ENCODE measurements at regions not wholly inside any gene's neighbourhood (a gene's known extent, or its start where the extent isn't known, plus 50 kb on each side); places are given as distances from the start of the nearest gene placed in this dataset.

DNA sequence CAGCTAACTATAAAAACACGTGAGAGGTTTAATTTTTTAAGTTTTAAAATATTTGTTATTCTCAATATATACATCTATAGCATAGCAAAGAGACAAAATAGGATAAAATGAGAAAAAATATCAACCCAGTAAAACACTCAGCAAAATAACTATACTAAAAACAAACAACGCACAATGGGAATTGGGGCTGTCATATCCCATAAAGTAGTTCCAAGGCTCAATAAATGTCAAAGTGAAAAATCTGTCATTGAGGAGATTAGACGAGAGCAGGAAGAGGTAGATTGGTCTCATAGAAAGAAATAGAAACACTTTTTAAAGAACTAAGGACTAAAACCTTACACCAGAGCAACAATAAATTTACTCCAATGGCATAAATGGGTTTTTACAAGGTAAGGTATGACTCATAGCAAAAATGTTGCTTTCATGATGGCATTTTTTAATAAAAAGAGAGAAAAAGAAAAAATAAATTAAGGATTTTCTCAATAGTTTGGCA lies 153.7 kb downstream of the EVA1A start (continued):
- TF ChIP-seq LARP7 (IDR thresholded peaks at IDR 0.05) (no peak), ZNF24 (IDR thresholded peaks at IDR 0.05) (no peak), ASH2L (IDR thresholded peaks at IDR 0.05; ENCODE audit: borderline replicate concordance, low read depth) (no peak), ZBED1 (IDR thresholded peaks at IDR 0.05; ENCODE audit: borderline replicate concordance) (no peak), HDGF (IDR thresholded peaks at IDR 0.05) (no peak), SUZ12 (IDR thresholded peaks at IDR 0.05; ENCODE audit: unreplicated experiment) (no peak), NFXL1 (IDR thresholded peaks at IDR 0.05; ENCODE audit: borderline replicate concordance) (no peak), NR2C1 (IDR thresholded peaks at IDR 0.05) (no peak)
- TF ChIP-seq, protein P1, sequence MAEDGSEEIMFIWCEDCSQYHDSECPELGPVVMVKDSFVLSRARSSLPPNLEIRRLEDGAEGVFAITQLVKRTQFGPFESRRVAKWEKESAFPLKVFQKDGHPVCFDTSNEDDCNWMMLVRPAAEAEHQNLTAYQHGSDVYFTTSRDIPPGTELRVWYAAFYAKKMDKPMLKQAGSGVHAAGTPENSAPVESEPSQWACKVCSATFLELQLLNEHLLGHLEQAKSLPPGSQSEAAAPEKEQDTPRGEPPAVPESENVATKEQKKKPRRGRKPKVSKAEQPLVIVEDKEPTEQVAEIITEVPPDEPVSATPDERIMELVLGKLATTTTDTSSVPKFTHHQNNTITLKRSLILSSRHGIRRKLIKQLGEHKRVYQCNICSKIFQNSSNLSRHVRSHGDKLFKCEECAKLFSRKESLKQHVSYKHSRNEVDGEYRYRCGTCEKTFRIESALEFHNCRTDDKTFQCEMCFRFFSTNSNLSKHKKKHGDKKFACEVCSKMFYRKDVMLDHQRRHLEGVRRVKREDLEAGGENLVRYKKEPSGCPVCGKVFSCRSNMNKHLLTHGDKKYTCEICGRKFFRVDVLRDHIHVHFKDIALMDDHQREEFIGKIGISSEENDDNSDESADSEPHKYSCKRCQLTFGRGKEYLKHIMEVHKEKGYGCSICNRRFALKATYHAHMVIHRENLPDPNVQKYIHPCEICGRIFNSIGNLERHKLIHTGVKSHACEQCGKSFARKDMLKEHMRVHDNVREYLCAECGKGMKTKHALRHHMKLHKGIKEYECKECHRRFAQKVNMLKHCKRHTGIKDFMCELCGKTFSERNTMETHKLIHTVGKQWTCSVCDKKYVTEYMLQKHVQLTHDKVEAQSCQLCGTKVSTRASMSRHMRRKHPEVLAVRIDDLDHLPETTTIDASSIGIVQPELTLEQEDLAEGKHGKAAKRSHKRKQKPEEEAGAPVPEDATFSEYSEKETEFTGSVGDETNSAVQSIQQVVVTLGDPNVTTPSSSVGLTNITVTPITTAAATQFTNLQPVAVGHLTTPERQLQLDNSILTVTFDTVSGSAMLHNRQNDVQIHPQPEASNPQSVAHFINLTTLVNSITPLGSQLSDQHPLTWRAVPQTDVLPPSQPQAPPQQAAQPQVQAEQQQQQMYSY (CRISPR knock-in tag; IDR thresholded peaks at IDR 0.05), result no peak
- TF ChIP-seq, protein P2, sequence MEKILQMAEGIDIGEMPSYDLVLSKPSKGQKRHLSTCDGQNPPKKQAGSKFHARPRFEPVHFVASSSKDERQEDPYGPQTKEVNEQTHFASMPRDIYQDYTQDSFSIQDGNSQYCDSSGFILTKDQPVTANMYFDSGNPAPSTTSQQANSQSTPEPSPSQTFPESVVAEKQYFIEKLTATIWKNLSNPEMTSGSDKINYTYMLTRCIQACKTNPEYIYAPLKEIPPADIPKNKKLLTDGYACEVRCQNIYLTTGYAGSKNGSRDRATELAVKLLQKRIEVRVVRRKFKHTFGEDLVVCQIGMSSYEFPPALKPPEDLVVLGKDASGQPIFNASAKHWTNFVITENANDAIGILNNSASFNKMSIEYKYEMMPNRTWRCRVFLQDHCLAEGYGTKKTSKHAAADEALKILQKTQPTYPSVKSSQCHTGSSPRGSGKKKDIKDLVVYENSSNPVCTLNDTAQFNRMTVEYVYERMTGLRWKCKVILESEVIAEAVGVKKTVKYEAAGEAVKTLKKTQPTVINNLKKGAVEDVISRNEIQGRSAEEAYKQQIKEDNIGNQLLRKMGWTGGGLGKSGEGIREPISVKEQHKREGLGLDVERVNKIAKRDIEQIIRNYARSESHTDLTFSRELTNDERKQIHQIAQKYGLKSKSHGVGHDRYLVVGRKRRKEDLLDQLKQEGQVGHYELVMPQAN (conservative IDR thresholded peaks at IDR 0.05), result no peak
- TF ChIP-seq, protein P3, sequence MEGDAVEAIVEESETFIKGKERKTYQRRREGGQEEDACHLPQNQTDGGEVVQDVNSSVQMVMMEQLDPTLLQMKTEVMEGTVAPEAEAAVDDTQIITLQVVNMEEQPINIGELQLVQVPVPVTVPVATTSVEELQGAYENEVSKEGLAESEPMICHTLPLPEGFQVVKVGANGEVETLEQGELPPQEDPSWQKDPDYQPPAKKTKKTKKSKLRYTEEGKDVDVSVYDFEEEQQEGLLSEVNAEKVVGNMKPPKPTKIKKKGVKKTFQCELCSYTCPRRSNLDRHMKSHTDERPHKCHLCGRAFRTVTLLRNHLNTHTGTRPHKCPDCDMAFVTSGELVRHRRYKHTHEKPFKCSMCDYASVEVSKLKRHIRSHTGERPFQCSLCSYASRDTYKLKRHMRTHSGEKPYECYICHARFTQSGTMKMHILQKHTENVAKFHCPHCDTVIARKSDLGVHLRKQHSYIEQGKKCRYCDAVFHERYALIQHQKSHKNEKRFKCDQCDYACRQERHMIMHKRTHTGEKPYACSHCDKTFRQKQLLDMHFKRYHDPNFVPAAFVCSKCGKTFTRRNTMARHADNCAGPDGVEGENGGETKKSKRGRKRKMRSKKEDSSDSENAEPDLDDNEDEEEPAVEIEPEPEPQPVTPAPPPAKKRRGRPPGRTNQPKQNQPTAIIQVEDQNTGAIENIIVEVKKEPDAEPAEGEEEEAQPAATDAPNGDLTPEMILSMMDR (IDR thresholded peaks at IDR 0.05 in 2 of 3, conservative IDR thresholded peaks at IDR 0.05 in 1 of 3; ENCODE audit: control insufficient read depth in 2 of 3, extremely low read depth in 1 of 3, insufficient read depth in 1 of 3, low read depth in 3 of 3, low read length in 3 of 3), result no peak
- TF ChIP-seq, protein P4, sequence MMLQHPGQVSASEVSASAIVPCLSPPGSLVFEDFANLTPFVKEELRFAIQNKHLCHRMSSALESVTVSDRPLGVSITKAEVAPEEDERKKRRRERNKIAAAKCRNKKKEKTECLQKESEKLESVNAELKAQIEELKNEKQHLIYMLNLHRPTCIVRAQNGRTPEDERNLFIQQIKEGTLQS (IDR thresholded peaks at IDR 0.05; ENCODE audit: borderline replicate concordance, extremely low read depth, low read depth, low read length), result no peak
- TF ChIP-seq, protein P5, sequence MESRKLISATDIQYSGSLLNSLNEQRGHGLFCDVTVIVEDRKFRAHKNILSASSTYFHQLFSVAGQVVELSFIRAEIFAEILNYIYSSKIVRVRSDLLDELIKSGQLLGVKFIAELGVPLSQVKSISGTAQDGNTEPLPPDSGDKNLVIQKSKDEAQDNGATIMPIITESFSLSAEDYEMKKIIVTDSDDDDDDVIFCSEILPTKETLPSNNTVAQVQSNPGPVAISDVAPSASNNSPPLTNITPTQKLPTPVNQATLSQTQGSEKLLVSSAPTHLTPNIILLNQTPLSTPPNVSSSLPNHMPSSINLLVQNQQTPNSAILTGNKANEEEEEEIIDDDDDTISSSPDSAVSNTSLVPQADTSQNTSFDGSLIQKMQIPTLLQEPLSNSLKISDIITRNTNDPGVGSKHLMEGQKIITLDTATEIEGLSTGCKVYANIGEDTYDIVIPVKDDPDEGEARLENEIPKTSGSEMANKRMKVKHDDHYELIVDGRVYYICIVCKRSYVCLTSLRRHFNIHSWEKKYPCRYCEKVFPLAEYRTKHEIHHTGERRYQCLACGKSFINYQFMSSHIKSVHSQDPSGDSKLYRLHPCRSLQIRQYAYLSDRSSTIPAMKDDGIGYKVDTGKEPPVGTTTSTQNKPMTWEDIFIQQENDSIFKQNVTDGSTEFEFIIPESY (IDR thresholded peaks at IDR 0.05), result no peak

All from GM12878 (cell line).